ENCODE measurements at regions not wholly inside any gene's neighbourhood (a gene's known extent, or its start where the extent isn't known, plus 50 kb on each side); places are given as distances from the start of the nearest gene placed in this dataset.
"Not testable (repeated sequence)": the region's sequence is repeated elsewhere in the genome, so short reads cannot be mapped to it uniquely, and the experiment has no call there.

DNA sequence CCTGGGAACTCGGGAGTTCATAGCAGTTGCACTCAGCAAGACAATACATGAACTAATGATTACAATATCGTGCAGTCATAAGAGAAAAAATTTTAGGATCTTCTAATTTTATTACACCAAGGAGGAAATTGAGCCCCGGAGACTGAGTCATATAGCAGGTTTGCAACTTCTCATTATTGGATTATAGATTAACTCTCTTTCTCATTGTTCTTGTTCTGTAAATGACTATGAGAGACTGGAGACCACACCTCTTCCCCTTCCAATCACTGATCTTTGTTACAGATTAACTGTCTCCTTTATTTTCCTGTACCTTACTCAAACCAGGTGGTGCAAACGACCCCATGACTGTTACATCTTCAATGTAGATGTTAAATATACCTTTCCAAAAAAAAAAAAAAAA, 435.8 kb upstream of the DDX18 start:
- TF ChIP-seq, protein P1, sequence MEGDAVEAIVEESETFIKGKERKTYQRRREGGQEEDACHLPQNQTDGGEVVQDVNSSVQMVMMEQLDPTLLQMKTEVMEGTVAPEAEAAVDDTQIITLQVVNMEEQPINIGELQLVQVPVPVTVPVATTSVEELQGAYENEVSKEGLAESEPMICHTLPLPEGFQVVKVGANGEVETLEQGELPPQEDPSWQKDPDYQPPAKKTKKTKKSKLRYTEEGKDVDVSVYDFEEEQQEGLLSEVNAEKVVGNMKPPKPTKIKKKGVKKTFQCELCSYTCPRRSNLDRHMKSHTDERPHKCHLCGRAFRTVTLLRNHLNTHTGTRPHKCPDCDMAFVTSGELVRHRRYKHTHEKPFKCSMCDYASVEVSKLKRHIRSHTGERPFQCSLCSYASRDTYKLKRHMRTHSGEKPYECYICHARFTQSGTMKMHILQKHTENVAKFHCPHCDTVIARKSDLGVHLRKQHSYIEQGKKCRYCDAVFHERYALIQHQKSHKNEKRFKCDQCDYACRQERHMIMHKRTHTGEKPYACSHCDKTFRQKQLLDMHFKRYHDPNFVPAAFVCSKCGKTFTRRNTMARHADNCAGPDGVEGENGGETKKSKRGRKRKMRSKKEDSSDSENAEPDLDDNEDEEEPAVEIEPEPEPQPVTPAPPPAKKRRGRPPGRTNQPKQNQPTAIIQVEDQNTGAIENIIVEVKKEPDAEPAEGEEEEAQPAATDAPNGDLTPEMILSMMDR (IDR thresholded peaks at IDR 0.05; ENCODE audit: insufficient read depth, low read length), result no peak
- DNase-seq (ENCODE audit: low read depth), result no peak
- H3K4me3 ChIP-seq (ENCODE audit: low read depth, low read length), result no peak overlapping the region

DNA sequence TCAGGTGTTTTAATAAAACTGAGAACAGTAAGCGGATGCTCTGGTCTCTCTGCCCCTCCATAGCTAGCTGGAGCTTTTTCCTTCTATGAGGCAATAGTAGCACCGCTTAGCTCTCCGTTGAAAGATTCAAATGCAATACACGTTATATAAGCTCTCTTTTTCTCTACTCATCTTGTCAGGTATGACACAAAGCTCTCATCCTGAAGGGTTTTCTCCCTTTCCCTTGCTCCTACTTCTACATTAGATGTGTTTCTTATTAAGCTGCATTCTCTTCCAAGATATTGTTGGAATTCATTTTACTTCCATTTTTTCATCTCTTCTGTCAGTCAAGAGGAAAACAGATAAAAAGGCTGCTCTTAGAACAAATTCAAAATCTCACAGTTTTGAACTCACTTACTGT, 434.6 kb upstream of the DDX18 start:
- DNase-seq (ENCODE audit: low read depth), result no peak
- H3K4me3 ChIP-seq (ENCODE audit: low read depth, low read length), result no peak overlapping the region
- TF ChIP-seq, protein P1 (IDR thresholded peaks at IDR 0.05; ENCODE audit: insufficient read depth, low read length), result no peak

DNA sequence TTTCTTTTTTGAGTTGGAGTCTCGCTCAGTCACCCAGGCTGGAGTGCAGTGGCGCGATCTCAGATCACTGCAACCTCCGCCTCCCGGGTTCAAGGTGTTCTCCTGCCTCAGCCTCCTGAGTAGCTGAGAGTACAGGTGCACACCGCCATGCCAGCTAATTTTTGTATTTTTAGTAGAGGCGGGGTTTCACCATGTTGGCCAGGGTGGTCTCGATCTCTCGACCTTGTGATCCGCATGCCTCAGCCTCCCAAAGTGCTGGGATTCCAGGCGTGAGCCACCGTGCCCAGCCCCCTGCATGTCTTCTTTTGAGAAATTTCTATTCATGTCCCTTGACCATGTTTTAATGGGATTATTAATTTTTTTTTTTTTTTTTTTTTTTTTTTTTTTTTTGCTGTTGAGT, 430.5 kb upstream of the DDX18 start:
- not testable (repeated sequence) for DNase-seq (ENCODE audit: low read depth); H3K4me3 ChIP-seq (ENCODE audit: low read depth, low read length)

DNA sequence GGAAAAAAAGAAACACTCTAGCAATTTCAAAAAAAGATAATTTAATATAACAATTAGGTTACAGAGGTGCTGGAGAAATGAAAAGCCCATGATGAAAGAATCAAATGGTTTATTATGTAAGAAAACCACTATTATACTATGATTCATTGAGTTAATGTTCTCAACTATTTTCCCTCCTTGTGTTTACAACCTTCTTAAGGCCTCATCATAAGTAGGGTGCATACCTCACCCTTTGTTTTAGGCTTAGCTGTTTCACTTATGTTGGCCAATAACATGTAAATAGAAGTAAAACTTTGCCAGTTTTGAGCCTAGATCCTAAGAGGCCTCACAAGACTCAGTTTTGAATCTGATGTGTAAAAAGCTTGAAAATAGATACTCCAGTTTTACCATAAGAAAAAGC, 418.3 kb upstream of the DDX18 start:
- TF ChIP-seq, protein P1 (IDR thresholded peaks at IDR 0.05; ENCODE audit: insufficient read depth, low read length), result no peak
- no peak for DNase-seq (ENCODE audit: low read depth)
- H3K4me3 ChIP-seq (ENCODE audit: low read depth, low read length), result no peak overlapping the region

DNA sequence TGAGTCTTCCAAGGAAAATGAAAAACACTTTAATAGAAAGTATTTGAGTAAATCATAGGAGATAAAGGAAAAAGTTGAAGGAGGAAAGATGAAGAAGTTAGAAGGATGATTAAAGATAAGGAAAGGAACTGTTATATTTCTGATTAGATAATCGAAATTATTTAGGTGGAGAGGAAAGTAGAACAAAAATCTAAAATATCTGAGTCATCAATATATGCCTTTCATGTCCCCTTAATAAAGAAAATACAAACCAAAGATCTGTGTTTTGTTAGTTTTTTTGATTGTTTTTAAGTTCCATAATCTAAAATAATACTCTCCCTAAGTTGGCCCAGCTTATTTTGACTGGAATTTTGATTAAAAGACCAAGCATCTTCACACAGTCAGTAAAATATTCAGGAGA, 412.9 kb upstream of the DDX18 start:
- H3K4me3 ChIP-seq (ENCODE audit: low read depth, low read length), result no peak overlapping the region
- TF ChIP-seq, protein P1 (IDR thresholded peaks at IDR 0.05; ENCODE audit: insufficient read depth, low read length), result no peak
- DNase-seq (ENCODE audit: low read depth), result no peak

DNA sequence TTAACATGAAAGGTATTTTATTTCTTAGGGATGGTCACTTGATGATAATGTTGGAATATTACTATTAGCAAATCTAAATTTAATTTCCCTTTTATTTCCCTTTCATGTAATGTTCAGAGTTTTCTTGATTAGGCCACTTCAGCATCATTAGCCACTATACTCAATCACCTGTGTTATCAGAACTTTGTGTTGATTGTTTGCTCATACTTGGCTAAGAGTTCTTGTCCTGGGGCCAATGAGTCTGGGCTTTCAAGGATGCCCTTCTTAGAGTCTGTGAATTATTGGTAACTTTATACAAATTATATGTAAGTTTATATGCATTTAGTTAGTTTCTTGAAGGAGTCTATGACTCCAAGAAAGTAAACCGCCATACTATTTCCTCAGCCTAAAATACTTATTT, 408.0 kb upstream of the DDX18 start:
- TF ChIP-seq, protein P1 (IDR thresholded peaks at IDR 0.05; ENCODE audit: insufficient read depth, low read length), result no peak

DNA sequence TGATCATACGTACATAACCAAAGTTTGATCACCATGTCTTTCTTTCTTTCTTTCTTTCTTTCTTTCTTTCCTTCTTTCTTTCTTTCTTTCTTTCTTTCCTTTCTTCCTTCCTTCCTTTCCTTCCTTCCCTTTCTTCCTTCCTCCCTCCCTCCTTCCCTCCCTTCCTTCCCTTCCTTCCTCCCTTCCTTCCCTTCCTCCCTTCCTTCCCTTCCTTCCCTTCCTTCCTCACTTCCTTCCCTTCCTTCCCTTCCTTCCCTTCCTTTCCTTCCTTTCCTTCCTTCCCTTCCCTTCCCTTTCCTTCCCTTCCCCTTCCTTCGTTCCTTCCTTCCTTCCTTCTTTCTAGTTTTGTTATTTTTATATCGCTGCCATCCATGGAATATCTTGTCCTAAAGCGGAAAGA, 406.7 kb upstream of the DDX18 start:
- DNase-seq (ENCODE audit: low read depth), result no peak
- no peak overlapping the region for H3K4me3 ChIP-seq (ENCODE audit: low read depth, low read length)
- TF ChIP-seq, protein P1 (IDR thresholded peaks at IDR 0.05; ENCODE audit: insufficient read depth, low read length), result no peak

More for the DNA sequence above, 408.0 kb upstream of the DDX18 start:
- H3K4me3 ChIP-seq (ENCODE audit: low read depth, low read length), result no peak overlapping the region
- DNase-seq (ENCODE audit: low read depth), result no peak
